Epithelial cell of proximal tubule (primary cell): ENCODE measurements at regions not wholly inside any gene's neighbourhood (a gene's known extent, or its start where the extent isn't known, plus 50 kb on each side); places are given as distances from the start of the nearest gene placed in this dataset.

Source experiments
- DNase-seq: peaks from one replicate; pipeline ENCODE4 v3.0.0-alpha.2; 2011; ENCODE audit warnings: low read depth
- H3K4me3 ChIP-seq: 2 replicates; pipeline ENCODE4 v1.5.1; 2011; ENCODE audit warnings: low read depth, mild to moderate bottlenecking, low read length
- CTCF ChIP-seq: conservative IDR thresholded peaks from 2 replicates; pipeline ENCODE4 v1.5.1; 2012; ENCODE audit warnings: low read depth, mild to moderate bottlenecking, low read length

GRCh38 chr6:18663011-18663410, 275.9 kb downstream of the RNF144B start:
- no peak for DNase-seq
- no peak overlapping the region for H3K4me3 ChIP-seq
- TF ChIP-seq CTCF, result no peak

GRCh38 chr6:18664401-18664800, 277.3 kb downstream of the RNF144B start:
- no peak for TF ChIP-seq CTCF
- no peak overlapping the region for H3K4me3 ChIP-seq
- DNase-seq, result no peak

- DNase-seq, result no peak
- no peak for TF ChIP-seq CTCF
- no peak overlapping the region for H3K4me3 ChIP-seq
Observed at GRCh38 chr6:18667612-18668011, 280.5 kb downstream of the RNF144B start.

GRCh38 chr6:18668994-18669393, 281.8 kb downstream of the RNF144B start:
- no peak for DNase-seq

GRCh38 chr6:18672852-18673251, 285.7 kb downstream of the RNF144B start:
- no peak overlapping the region for H3K4me3 ChIP-seq
- no peak for DNase-seq
- no peak for TF ChIP-seq CTCF

More at GRCh38 chr6:18668994-18669393, 281.8 kb downstream of the RNF144B start:
- TF ChIP-seq CTCF, result no peak
- H3K4me3 ChIP-seq, result no peak overlapping the region

GRCh38 chr6:18674346-18674745, 287.2 kb downstream of the RNF144B start:
- no peak for DNase-seq
- no peak for TF ChIP-seq CTCF
- no peak overlapping the region for H3K4me3 ChIP-seq

- no peak for DNase-seq
- no peak overlapping the region for H3K4me3 ChIP-seq
- no peak for TF ChIP-seq CTCF
Observed at GRCh38 chr6:18675881-18676280, 288.7 kb downstream of the RNF144B start.
